ENCODE measurements at regions not wholly inside any gene's neighbourhood (a gene's known extent, or its start where the extent isn't known, plus 50 kb on each side); places are given as distances from the start of the nearest gene placed in this dataset.

DNA sequence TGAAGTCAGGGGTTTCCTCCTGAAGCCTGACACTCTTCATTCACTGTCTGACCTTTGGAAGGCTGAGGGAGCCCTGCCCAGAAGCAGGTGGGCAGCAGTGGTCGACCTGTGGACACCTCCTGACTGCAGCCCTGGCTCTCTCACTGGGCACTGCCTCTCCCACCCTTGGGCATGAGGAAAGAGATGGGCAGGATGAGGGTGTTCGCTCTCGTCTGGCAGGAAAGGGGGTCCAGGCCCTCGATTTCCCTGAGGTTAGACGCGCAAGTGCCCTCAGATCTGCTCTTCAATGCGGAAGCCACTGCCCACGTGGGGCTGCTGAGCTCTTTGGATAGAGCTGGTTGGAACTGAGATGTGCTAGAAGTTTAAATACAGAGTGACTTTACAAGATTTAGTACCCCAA is 171.9 kb downstream of the AHSP start (continued):
- TF ChIP-seq, protein P1, sequence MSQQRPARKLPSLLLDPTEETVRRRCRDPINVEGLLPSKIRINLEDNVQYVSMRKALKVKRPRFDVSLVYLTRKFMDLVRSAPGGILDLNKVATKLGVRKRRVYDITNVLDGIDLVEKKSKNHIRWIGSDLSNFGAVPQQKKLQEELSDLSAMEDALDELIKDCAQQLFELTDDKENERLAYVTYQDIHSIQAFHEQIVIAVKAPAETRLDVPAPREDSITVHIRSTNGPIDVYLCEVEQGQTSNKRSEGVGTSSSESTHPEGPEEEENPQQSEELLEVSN (IDR thresholded peaks at IDR 0.05): no peak
- no peak for TF ChIP-seq YY1 (IDR thresholded peaks at IDR 0.05; ENCODE audit: low read depth, low read length)
